Fibroblast of mammary gland (primary cell): ENCODE measurements at regions not wholly inside any gene's neighbourhood (a gene's known extent, or its start where the extent isn't known, plus 50 kb on each side); places are given as distances from the start of the nearest gene placed in this dataset.
A peak's percentile ranks its signal among the peaks of the same experiment; 100 is the strongest.
"Not testable (repeated sequence)": the region's sequence is repeated elsewhere in the genome, so short reads cannot be mapped to it uniquely, and the experiment has no call there.

Experiments used
- DNase-seq: peaks from one replicate; pipeline ENCODE4 v3.0.0-alpha.2; 2010; ENCODE audit warnings: low read depth
- H3K4me3 ChIP-seq: 2 replicates; pipeline ENCODE4 v1.5.1; 2011; ENCODE audit warnings: low read depth, mild to moderate bottlenecking, low read length, moderate library complexity; ENCODE audit not compliant: control insufficient read depth
- CTCF ChIP-seq: conservative IDR thresholded peaks from 2 replicates; pipeline ENCODE4 v1.5.1; 2011; ENCODE audit warnings: low read depth, low read length, inconsistent platforms; ENCODE audit not compliant: control insufficient read depth, insufficient read depth

DNA sequence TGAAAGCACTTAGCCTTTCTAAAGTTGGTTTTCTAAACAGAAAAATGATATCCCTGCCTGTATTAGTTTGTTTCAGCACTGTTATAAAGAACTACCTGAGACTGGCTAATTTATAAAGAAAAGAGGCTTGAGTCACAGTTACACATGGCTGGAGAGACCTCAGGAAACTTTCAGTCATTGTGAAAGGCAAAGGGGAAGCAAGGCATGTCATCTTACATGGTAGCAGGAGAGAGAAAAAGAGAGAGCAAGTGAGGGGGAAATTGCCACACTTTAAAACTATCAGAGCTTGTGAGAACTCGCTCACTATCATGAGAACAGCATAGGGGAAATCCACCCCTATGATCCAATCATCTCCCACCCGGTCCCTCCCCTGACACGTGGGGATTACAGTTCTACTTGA, 64.9 kb downstream of the FAM170A start:
- no peak overlapping the region for H3K4me3 ChIP-seq

GRCh38 chr5:119706049-119706448, 76.7 kb downstream of the FAM170A start:
- TF ChIP-seq CTCF = no peak
- no peak overlapping the region for H3K4me3 ChIP-seq
- DNase-seq = no peak

More for the DNA sequence above, 64.9 kb downstream of the FAM170A start:
- no peak for DNase-seq
- no peak for TF ChIP-seq CTCF

- TF ChIP-seq CTCF = no peak
- DNase-seq = no peak
- H3K4me3 ChIP-seq = no peak overlapping the region
Observed at GRCh38 chr5:119708076-119708790, 78.9 kb downstream of the FAM170A start.

- no peak overlapping the region for H3K4me3 ChIP-seq
- no peak for DNase-seq
- TF ChIP-seq CTCF = no peak
Observed at GRCh38 chr5:119721775-119722174, 92.4 kb downstream of the FAM170A start.

GRCh38 chr5:119725291-119725690, 95.9 kb downstream of the FAM170A start:
- DNase-seq = peak; percentile 25

DNA sequence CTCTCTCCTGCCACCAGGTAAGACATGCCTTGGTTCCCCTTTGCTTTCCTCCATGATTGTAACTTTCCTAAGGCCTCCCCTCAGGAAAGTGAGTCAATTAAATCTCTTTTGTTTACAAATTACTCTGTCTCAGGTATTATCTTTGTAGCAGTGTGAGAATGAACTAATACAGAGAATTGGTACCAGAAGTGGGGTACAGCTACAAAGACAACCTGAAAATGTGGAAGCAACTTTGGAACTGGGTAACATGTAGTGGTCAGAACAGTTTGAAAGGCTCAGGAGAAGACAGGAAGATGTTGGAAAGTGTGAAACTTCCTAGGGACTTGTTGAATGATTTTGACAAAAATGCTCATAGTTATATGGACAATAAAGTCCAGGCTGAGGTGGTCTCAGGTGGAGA, 97.2 kb downstream of the FAM170A start:
- no peak for TF ChIP-seq CTCF
- H3K4me3 ChIP-seq = no peak overlapping the region
- no peak for DNase-seq

More at GRCh38 chr5:119725291-119725690, 95.9 kb downstream of the FAM170A start:
- H3K4me3 ChIP-seq = not testable (repeated sequence)

GRCh38 chr5:119740225-119740624, 110.9 kb downstream of the FAM170A start:
- no peak for DNase-seq
- H3K4me3 ChIP-seq = no peak overlapping the region
- TF ChIP-seq CTCF = no peak
